IMR-90 (cell line): ENCODE measurements at regions not wholly inside any gene's neighbourhood (a gene's known extent, or its start where the extent isn't known, plus 50 kb on each side); places are given as distances from the start of the nearest gene placed in this dataset.

Experiments
- ATAC-seq: fragments of 200-7000 bp; cut with Tn5 transposase; 2 replicates; pipeline ENCODE4 v1.9.1; 2020; ENCODE audit warnings: low read depth, mild to moderate bottlenecking, moderate library complexity
- BruUV-seq: library from RNA; stranded (reverse); fragments of 400-500 nt; replicated peaks from 2 replicates; lab custom pipeline; 2021; lab: Mats Ljungman, UMichigan
- CTCF ChIA-PET: fragments of 300-600 bp; formaldehyde crosslinking; extraction: SDS; loops from one replicate; lab custom pipeline; 2021; ENCODE audit warnings: antibody characterized with exemption; lab: Yijun Ruan, JAX
- POLR2A ChIA-PET: fragments of 300-600 bp; sonication (Branson Sonifier 250); formaldehyde crosslinking; loops from one replicate; lab custom pipeline; 2022; ENCODE audit warnings: antibody characterized with exemption; ENCODE audit not compliant: unreplicated experiment; lab: Charles Lee
- DNase-seq: peaks from one replicate; pipeline ENCODE4 v3.0.0; 2013
- H2AFZ ChIP-seq: replicated peaks from 2 replicates; pipeline ENCODE3; 2013; ENCODE audit warnings: low read length, mild to moderate bottlenecking; ENCODE audit not compliant: poor library complexity
- H2AK5ac ChIP-seq: 2 replicates; pipeline ENCODE4 v1.6.1; 2013; ENCODE audit warnings: low read depth, low read length, inconsistent platforms
- H2AK9ac ChIP-seq: replicated peaks from 2 replicates; pipeline ENCODE3; 2013; ENCODE audit warnings: mild to moderate bottlenecking, low read depth, low read length, moderate library complexity; ENCODE audit not compliant: poor library complexity
- H2BK120ac ChIP-seq: 2 replicates; pipeline ENCODE4 v1.6.1; 2013; ENCODE audit warnings: low read depth, low read length, inconsistent platforms
- H2BK15ac ChIP-seq: 3 replicates; pipeline ENCODE4 v1.6.1; 2013; ENCODE audit warnings: low read depth, low read length, inconsistent platforms
- H2BK20ac ChIP-seq: 2 replicates; pipeline ENCODE4 v1.6.1; 2013; ENCODE audit warnings: low read depth, mild to moderate bottlenecking, inconsistent platforms, low read length, moderate library complexity
- H2BK5ac ChIP-seq: 2 replicates; pipeline ENCODE4 v1.6.1; 2013; ENCODE audit warnings: mild to moderate bottlenecking, low read depth, low read length, inconsistent platforms; ENCODE audit not compliant: poor library complexity, severe bottlenecking
- H3K14ac ChIP-seq: replicated peaks from 2 replicates; pipeline ENCODE4 v1.6.1; 2013; ENCODE audit warnings: low read depth, low read length, inconsistent platforms
- H3K18ac ChIP-seq: 2 replicates; pipeline ENCODE4 v1.6.1; 2013; ENCODE audit warnings: low read depth, low read length, control low read depth
- H3K23ac ChIP-seq: 2 replicates; pipeline ENCODE4 v1.6.1; 2013; ENCODE audit warnings: low read depth, low read length, inconsistent platforms
- H3K27ac ChIP-seq: 2 replicates; pipeline ENCODE4 v1.5.1; 2013; ENCODE audit warnings: mild to moderate bottlenecking, control low read depth, low read length; ENCODE audit not compliant: insufficient read depth
- H3K27me3 ChIP-seq: 2 replicates; pipeline ENCODE4 v1.6.1; 2013; ENCODE audit warnings: low read length; ENCODE audit not compliant: control insufficient read depth, insufficient read depth
- H3K36me3 ChIP-seq: 2 replicates; pipeline ENCODE4 v1.6.1; 2013; ENCODE audit warnings: low read length, mixed read lengths; ENCODE audit not compliant: control insufficient read depth, insufficient read depth
- H3K4ac ChIP-seq: 2 replicates; pipeline ENCODE4 v1.6.1; 2013; ENCODE audit warnings: low read depth, low read length, inconsistent platforms
- H3K4me1 ChIP-seq: 2 replicates; pipeline ENCODE4 v1.6.1; 2013; ENCODE audit warnings: low read length, mixed read lengths; ENCODE audit not compliant: control insufficient read depth, insufficient read depth
- H3K4me2 ChIP-seq: 2 replicates; pipeline ENCODE4 v1.6.1; 2013; ENCODE audit warnings: low read depth, mild to moderate bottlenecking, control low read depth, low read length, moderate library complexity
- H3K4me3 ChIP-seq: 2 replicates; pipeline ENCODE4 v1.5.1; 2013; ENCODE audit warnings: low read depth, mild to moderate bottlenecking, control low read depth, low read length, moderate library complexity; ENCODE audit not compliant: insufficient read depth
- H3K56ac ChIP-seq: 2 replicates; pipeline ENCODE4 v1.6.1; 2013; ENCODE audit warnings: low read length, inconsistent platforms; ENCODE audit not compliant: insufficient read depth; ENCODE audit errors: extremely low read depth
- H3K79me1 ChIP-seq, 2 experiments: 2 replicates each; pipeline ENCODE4 v1.6.1; 2013; ENCODE audit warnings: low read length in 2 of 2, inconsistent platforms in 1 of 2, low read depth in 1 of 2
- H3K9ac ChIP-seq: 2 replicates; pipeline ENCODE4 v1.6.1; 2013; ENCODE audit warnings: low read depth, low read length, control low read depth
- H3K9me1 ChIP-seq: 2 replicates; pipeline ENCODE4 v1.6.1; 2013; ENCODE audit warnings: low read length, inconsistent platforms; ENCODE audit not compliant: insufficient read depth
- H3K9me3 ChIP-seq: 2 replicates; pipeline ENCODE4 v1.6.1; 2013; ENCODE audit warnings: low read length; ENCODE audit not compliant: control insufficient read depth, insufficient read depth
- H4K20me1 ChIP-seq: 2 replicates; pipeline ENCODE4 v1.6.1; 2013; ENCODE audit warnings: low read length, inconsistent platforms; ENCODE audit not compliant: insufficient read depth
- H4K5ac ChIP-seq: 2 replicates; pipeline ENCODE4 v1.6.1; 2013; ENCODE audit warnings: mild to moderate bottlenecking, low read depth, low read length, control low read depth
- H4K8ac ChIP-seq, 2 experiments: 2 replicates each; pipeline ENCODE4 v1.6.1; 2013; ENCODE audit warnings: low read depth in 2 of 2, low read length in 2 of 2, control low read depth in 1 of 2, inconsistent platforms in 1 of 2
- H4K91ac ChIP-seq: 2 replicates; pipeline ENCODE4 v1.6.1; 2013; ENCODE audit warnings: low read depth, low read length, inconsistent platforms; ENCODE audit not compliant: insufficient read depth
- CHD1 ChIP-seq: IDR thresholded peaks from 2 replicates; pipeline ENCODE4 v1.6.1; 2012; ENCODE audit warnings: low read depth, low read length, improper control_type of control experiment
- FOS ChIP-seq: fragments of 150-350 bp; IDR thresholded peaks from 2 replicates; pipeline ENCODE4 v1.6.1; 2016; ENCODE audit warnings: low read depth, low read length
- MAFK ChIP-seq: IDR thresholded peaks from 2 replicates; pipeline ENCODE4 v1.6.1; 2012; ENCODE audit warnings: low read depth, low read length, improper control_type of control experiment
- MAZ ChIP-seq: IDR thresholded peaks from 2 replicates; pipeline ENCODE4 v1.6.1; 2012; ENCODE audit warnings: low read depth, mild to moderate bottlenecking, low read length, improper control_type of control experiment, moderate library complexity, borderline replicate concordance
- MXI1 ChIP-seq: IDR thresholded peaks from 2 replicates; pipeline ENCODE4 v1.6.1; 2012; ENCODE audit warnings: low read depth, mild to moderate bottlenecking, low read length, moderate library complexity, borderline replicate concordance
- NFE2L2 ChIP-seq: fragments of 150-350 bp; IDR thresholded peaks from 2 replicates; pipeline ENCODE4 v1.6.1; 2016; ENCODE audit warnings: low read depth, mild to moderate bottlenecking, low read length
- POLR2A ChIP-seq: IDR thresholded peaks from 2 replicates; pipeline ENCODE4 v1.6.1; 2012; ENCODE audit warnings: mild to moderate bottlenecking, low read depth, low read length
- RAD21 ChIP-seq: IDR thresholded peaks from 2 replicates; pipeline ENCODE4 v1.6.1; 2012; ENCODE audit warnings: low read length, improper control_type of control experiment
- RCOR1 ChIP-seq: IDR thresholded peaks from 2 replicates; pipeline ENCODE4 v1.6.1; 2012; ENCODE audit warnings: mild to moderate bottlenecking, low read length, improper control_type of control experiment; ENCODE audit not compliant: insufficient replicate concordance
- WGBS, 2 experiments: methylation state at CpG; one replicate each; pipeline versions ENCODE4 v1.1.5 to v1.1.7; 2013; ENCODE audit warnings: missing lambda C conversion rate in 2 of 2; ENCODE audit not compliant: insufficient read length in 1 of 2; ENCODE audit errors: extremely low coverage in 2 of 2; 5-methylcytosine and 5-hydroxymethylcytosine counted together
- dilution Hi-C: fragments of 300-500 bp; cut with HindIII; formaldehyde crosslinking; loops from one replicate; pipeline ENCODE4 v1.14.3; 2018; ENCODE audit warnings: low sequenced_read_pairs; ENCODE audit not compliant: unreplicated experiment
- in situ Hi-C: fragments of 300-500 bp; cut with MboI; formaldehyde crosslinking; loops from 3 replicates; pipeline ENCODE4 v1.14.3; 2019; ENCODE audit warnings: low sequenced_read_pairs, inconsistent platforms, mixed read lengths
- intact Hi-C: fragments of 100-400 bp; cut with micrococcal nuclease; formaldehyde crosslinking; loops from 2 replicates; pipeline ENCODE4 v1.10.0; 2022

GRCh38 chr19:27722625-27723024 lies 1490.3 kb downstream of the UQCRFS1 start:
- H3K79me1 ChIP-seq: no peaks in the 10 kb centered on the region
- no peak overlapping the region for H3K4ac ChIP-seq
- no peaks in the 10 kb centered on the region for H3K27me3 ChIP-seq
- TF ChIP-seq RCOR1 (no peak), MAZ (no peak), RAD21 (no peak), FOS (no peak), MAFK (no peak), NFE2L2 (no peak), MXI1 (no peak), CHD1 (no peak), POLR2A (no peak)
- no peak overlapping the region for H2AK9ac ChIP-seq
- DNase-seq: no peak
- no peak overlapping the region for H2BK15ac ChIP-seq
- peaks cover 8% of the 10 kb centered on the region; the same call in 1 of the 2 replicates for H3K9me3 ChIP-seq
- POLR2A ChIA-PET: no interaction called here
- H4K8ac ChIP-seq: no peak overlapping the region
- H4K91ac ChIP-seq: no peak overlapping the region
- H3K14ac ChIP-seq: no peak overlapping the region
- H3K18ac ChIP-seq: no peak overlapping the region
- no peak overlapping the region for H3K9ac ChIP-seq
- no peak overlapping the region for H3K4me3 ChIP-seq
- intact Hi-C loops: no loop called here
- H2BK120ac ChIP-seq: no peak overlapping the region
- no peaks in the 10 kb centered on the region for H3K4me1 ChIP-seq
- H2BK20ac ChIP-seq: no peak overlapping the region
- H4K5ac ChIP-seq: no peak overlapping the region
- no CpG with 5 or more reads among the region's 4 CpGs for WGBS, 2 experiments
- H4K20me1 ChIP-seq: no peaks in the 10 kb centered on the region
- no peak overlapping the region for H3K23ac ChIP-seq
- no peak overlapping the region for H2BK5ac ChIP-seq
- H2AK5ac ChIP-seq: no peak overlapping the region
- in situ Hi-C loops: no loop called here
- no TSS peak for BruUV-seq
- H3K4me2 ChIP-seq: no peak overlapping the region
- ATAC-seq: no peak
- CTCF ChIA-PET: no interaction called here
- H3K9me1 ChIP-seq: no peaks in the 10 kb centered on the region
- no peak overlapping the region for H2AFZ ChIP-seq
- H3K27ac ChIP-seq: no peak overlapping the region
- H3K36me3 ChIP-seq: no peaks in the 10 kb centered on the region
- dilution Hi-C loops: no loop called here
- no peak overlapping the region for H3K56ac ChIP-seq
